Naive thymus-derived CD4-positive, alpha-beta T cell (primary cell): ENCODE measurements at regions not wholly inside any gene's neighbourhood (a gene's known extent, or its start where the extent isn't known, plus 50 kb on each side); places are given as distances from the start of the nearest gene placed in this dataset.

Experiments used
- ATAC-seq: fragments of 150-1000 bp; cut with Tn5 transposase; 2 replicates; pipeline ENCODE4 v1.10.0; 2021; ENCODE audit warnings: mild to moderate bottlenecking, moderate library complexity
- CTCF ChIA-PET: fragments of 350-600 bp; sonication (Branson Sonifier 250); formaldehyde crosslinking; loops from one replicate; lab custom pipeline; 2021; ENCODE audit warnings: antibody characterized with exemption; lab: Charles Lee
- POLR2A ChIA-PET: fragments of 350-600 bp; sonication (Branson Sonifier 250); formaldehyde crosslinking; loops from one replicate; lab custom pipeline; 2021; ENCODE audit warnings: antibody characterized with exemption, inconsistent platforms; lab: Charles Lee
- DNase-seq, 9 donors: peaks; one replicate each; pipeline versions ENCODE4 v3.0.0 to v3.0.0-alpha.2; 2020 to 2022; ENCODE audit warnings: mixed read lengths in 1 of 9
- H3K27ac ChIP-seq: one replicate; pipeline ENCODE4 v1.7.0; 2013; ENCODE audit warnings: mild to moderate bottlenecking, low read depth, low read length, moderate library complexity
- H3K27me3 ChIP-seq, 2 donors: one replicate each; pipeline ENCODE4 v1.7.0; 2013; ENCODE audit warnings: low read length in 2 of 2, mild to moderate bottlenecking in 2 of 2, moderate library complexity in 2 of 2; ENCODE audit not compliant: control insufficient read depth in 2 of 2, insufficient read depth in 2 of 2
- H3K36me3 ChIP-seq, 3 experiments: 1 replicate in 2 of 3; 2 replicates in 1 of 3; pipeline ENCODE4 v1.7.0; 2013; ENCODE audit warnings: low read length in 3 of 3, mild to moderate bottlenecking in 3 of 3, moderate library complexity in 1 of 3; ENCODE audit not compliant: insufficient read depth in 3 of 3, control insufficient read depth in 2 of 3
- H3K4me1 ChIP-seq, 2 donors: one replicate each; pipeline ENCODE4 v1.7.0; 2013; ENCODE audit warnings: low read length in 2 of 2, mild to moderate bottlenecking in 2 of 2, moderate library complexity in 1 of 2; ENCODE audit not compliant: control insufficient read depth in 2 of 2, insufficient read depth in 2 of 2
- H3K4me3 ChIP-seq: 2 replicates; pipeline ENCODE4 v1.7.0; 2013; ENCODE audit warnings: mild to moderate bottlenecking, low read length
- H3K9me3 ChIP-seq, 3 experiments: 1 replicate in 2 of 3; 2 replicates in 1 of 3; pipeline ENCODE4 v1.7.0; 2013; ENCODE audit warnings: low read length in 3 of 3; ENCODE audit not compliant: control insufficient read depth in 2 of 3
- H3K27ac Mint-ChIP-seq, 9 donors: one replicate each; pipeline ENCODE4 v1.8.0; 2020 to 2022; ENCODE audit warnings: mixed read lengths in 9 of 9, mild to moderate bottlenecking in 8 of 9, moderate library complexity in 5 of 9, inconsistent platforms in 2 of 9
- H3K27me3 Mint-ChIP-seq, 5 donors: one replicate each; pipeline ENCODE4 v1.8.0; 2021 to 2022; ENCODE audit warnings: mixed read lengths in 5 of 5, mild to moderate bottlenecking in 1 of 5
- H3K36me3 Mint-ChIP-seq, 5 donors: one replicate each; pipeline ENCODE4 v1.8.0; 2020 to 2022; ENCODE audit warnings: mixed read lengths in 5 of 5, mild to moderate bottlenecking in 3 of 5, inconsistent platforms in 1 of 5
- H3K4me1 Mint-ChIP-seq, 7 donors: one replicate each; pipeline ENCODE4 v1.8.0; 2020 to 2022; ENCODE audit warnings: mixed read lengths in 7 of 7, mild to moderate bottlenecking in 3 of 7, inconsistent platforms in 1 of 7
- H3K4me3 Mint-ChIP-seq, 10 donors: one replicate each; pipeline ENCODE4 v1.8.0; 2020 to 2022; ENCODE audit warnings: mild to moderate bottlenecking in 10 of 10, mixed read lengths in 10 of 10, moderate library complexity in 6 of 10, inconsistent platforms in 2 of 10
- H3K9me3 Mint-ChIP-seq, 11 donors: one replicate each; pipeline ENCODE4 v1.8.0; 2020 to 2022; ENCODE audit warnings: mixed read lengths in 11 of 11, mild to moderate bottlenecking in 4 of 11, inconsistent platforms in 1 of 11, moderate library complexity in 1 of 11
- intact Hi-C, 2 donors: fragments of 100-400 bp; cut with micrococcal nuclease; formaldehyde crosslinking; loops; one replicate each; pipeline ENCODE4 v1.15.1; 2023

GRCh38 chr1:55426156-55426555 lies 211.0 kb upstream of the USP24 start:
- H3K36me3 ChIP-seq: no peaks in the 10 kb centered on the region
- intact Hi-C loops: no loop called here
- ChIA-PET CTCF (interaction anchor here (0.5 kb wide), 1 partner anchor 407 kb away, joined by 3 read pairs; no protein-coding TSS in a partner anchor), POLR2A (no interaction called here)
- Mint-ChIP-seq H3K9me3 (peaks cover 0 to 11% (median 5%) of the 10 kb centered on the region in 11 donors), H3K27ac (no peak overlapping the region), H3K4me3 (no peak overlapping the region), H3K27me3 (peaks cover 7 to 49% (median 35%) of the 10 kb centered on the region in 5 donors), H3K4me1 (no peaks in the 10 kb centered on the region), H3K36me3 (peaks cover 0 to 3% (median 0%) of the 10 kb centered on the region in 5 donors)
- H3K4me3 ChIP-seq: no peak overlapping the region
- H3K9me3 ChIP-seq: peaks cover 0 to 4% (median 0%) of the 10 kb centered on the region in 3 experiments
- H3K4me1 ChIP-seq: no peaks in the 10 kb centered on the region
- H3K27me3 ChIP-seq: no peaks in the 10 kb centered on the region
- ATAC-seq (no peak), DNase-seq (no peak)
- no peak overlapping the region for H3K27ac ChIP-seq

- POLR2A ChIA-PET: no interaction called here
These were observed 210.3 kb upstream of the USP24 start for GRCh38 chr1:55425310-55425930.

DNA sequence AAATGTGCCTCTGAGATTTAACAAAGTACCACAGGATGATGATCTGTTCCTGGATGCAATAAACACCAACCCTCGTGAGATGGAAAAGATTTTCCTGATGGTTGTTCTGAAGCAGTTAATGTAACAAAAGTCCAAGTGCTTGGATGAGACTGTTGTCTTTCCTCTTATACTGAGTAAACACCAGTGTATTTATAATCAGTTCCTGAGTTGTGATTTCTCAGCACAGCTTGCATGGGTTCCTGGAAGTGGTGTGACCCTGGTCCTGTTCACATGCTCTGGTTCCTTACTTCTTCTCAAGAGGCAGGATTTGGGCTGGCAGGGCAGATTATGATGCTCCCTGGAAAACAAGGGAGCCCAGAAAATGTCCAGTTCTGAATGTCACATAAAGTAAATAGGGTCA lies 208.2 kb upstream of the USP24 start:
- Histone ChIP-seq H3K36me3 (no peaks in the 10 kb centered on the region), H3K27ac (no peak overlapping the region), H3K9me3 (peaks cover 0 to 4% (median 0%) of the 10 kb centered on the region in 3 experiments), H3K4me1 (no peaks in the 10 kb centered on the region), H3K4me3 (no peak overlapping the region), H3K27me3 (no peaks in the 10 kb centered on the region)
- peaks cover 7 to 35% (median 22%) of the 10 kb centered on the region in 5 donors for H3K27me3 Mint-ChIP-seq
- H3K36me3 Mint-ChIP-seq: peaks cover 0 to 3% (median 0%) of the 10 kb centered on the region in 5 donors
- CTCF ChIA-PET: no interaction called here
- H3K9me3 Mint-ChIP-seq: peaks cover 0 to 11% (median 5%) of the 10 kb centered on the region in 11 donors
- intact Hi-C loops: no loop called here
- H3K27ac Mint-ChIP-seq: no peak overlapping the region
- POLR2A ChIA-PET: no interaction called here
- no peak overlapping the region for H3K4me3 Mint-ChIP-seq
- no peak for DNase-seq
- no peak for ATAC-seq
- no peaks in the 10 kb centered on the region for H3K4me1 Mint-ChIP-seq

More at GRCh38 chr1:55425310-55425930, 210.3 kb upstream of the USP24 start:
- Mint-ChIP-seq H3K27ac (no peak overlapping the region), H3K27me3 (peaks cover 7 to 48% (median 34%) of the 10 kb centered on the region in 5 donors), H3K4me1 (no peaks in the 10 kb centered on the region), H3K4me3 (no peak overlapping the region), H3K9me3 (peaks cover 0 to 11% (median 5%) of the 10 kb centered on the region in 11 donors), H3K36me3 (peaks cover 0 to 3% (median 0%) of the 10 kb centered on the region in 5 donors)
- intact Hi-C loops: no loop called here
- no peak overlapping the region for H3K4me3 ChIP-seq
- H3K9me3 ChIP-seq: peaks cover 0 to 4% (median 0%) of the 10 kb centered on the region in 3 experiments
- no peaks in the 10 kb centered on the region for H3K36me3 ChIP-seq
- CTCF ChIA-PET: no interaction called here
- H3K27ac ChIP-seq: no peak overlapping the region
- H3K4me1 ChIP-seq: no peaks in the 10 kb centered on the region
- no peaks in the 10 kb centered on the region for H3K27me3 ChIP-seq
- DNase-seq (no peak), ATAC-seq (no peak)

GRCh38 chr1:55420929-55421716 lies 206.0 kb upstream of the USP24 start:
- H3K4me1 ChIP-seq: no peaks in the 10 kb centered on the region
- H3K27ac ChIP-seq: no peak overlapping the region
- no peaks in the 10 kb centered on the region for H3K36me3 ChIP-seq
- Mint-ChIP-seq H3K27ac (no peak overlapping the region), H3K36me3 (peaks cover 0 to 3% (median 0%) of the 10 kb centered on the region in 5 donors), H3K9me3 (peaks cover 0 to 11% (median 5%) of the 10 kb centered on the region in 11 donors), H3K4me1 (no peaks in the 10 kb centered on the region), H3K27me3 (peaks cover 7 to 41% (median 22%) of the 10 kb centered on the region in 5 donors), H3K4me3 (no peak overlapping the region)
- DNase-seq: no peak
- ChIA-PET CTCF (no interaction called here), POLR2A (no interaction called here)
- peaks cover 0 to 4% (median 0%) of the 10 kb centered on the region in 3 experiments for H3K9me3 ChIP-seq
- intact Hi-C loops: no loop called here
- H3K4me3 ChIP-seq: no peak overlapping the region
- ATAC-seq: no peak
- no peaks in the 10 kb centered on the region for H3K27me3 ChIP-seq

GRCh38 chr1:55420026-55420425 lies 204.9 kb upstream of the USP24 start:
- H3K27me3 Mint-ChIP-seq: peaks cover 9 to 48% (median 29%) of the 10 kb centered on the region in 5 donors
- no peak for DNase-seq

DNA sequence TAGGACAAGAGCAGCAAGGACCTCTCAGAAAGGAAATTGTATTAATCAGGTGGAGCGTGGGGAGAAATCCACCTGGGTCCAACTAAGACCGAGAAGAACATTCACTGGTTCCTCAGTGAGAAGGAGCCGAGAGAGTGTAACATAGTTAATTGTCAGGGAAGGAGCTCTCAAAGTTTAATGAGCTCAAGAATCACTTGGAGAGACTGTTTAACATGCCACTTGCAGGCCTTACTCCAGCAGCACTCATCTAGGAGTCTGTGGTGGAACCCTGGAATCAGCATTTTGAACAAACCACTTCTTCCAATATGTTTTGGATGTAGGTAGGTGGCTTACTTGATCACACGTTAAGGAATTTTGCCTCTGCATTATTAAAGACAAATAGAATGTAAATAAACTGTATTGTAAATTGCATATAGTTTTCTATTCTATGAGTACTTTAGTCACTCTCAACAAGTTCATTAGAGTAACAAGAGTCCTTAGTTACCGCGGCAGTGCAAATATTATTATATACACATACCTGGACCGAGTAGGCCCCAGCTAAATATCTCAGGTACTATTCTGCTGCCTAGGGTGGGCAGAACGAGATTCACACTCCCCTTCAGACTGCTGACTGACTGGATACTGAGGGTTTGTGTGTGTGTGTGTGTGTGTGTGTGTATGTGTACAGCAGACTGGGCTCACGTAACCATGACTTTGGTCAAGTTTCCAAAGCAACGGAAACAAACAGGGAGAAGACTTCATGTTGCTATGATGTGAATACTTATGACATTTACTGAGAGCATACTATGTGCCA lies 203.2 kb upstream of the USP24 start:
- POLR2A ChIA-PET: no interaction called here
- no peaks in the 10 kb centered on the region for H3K27me3 ChIP-seq
- intact Hi-C loops: no loop called here
- Mint-ChIP-seq H3K27me3 (peaks cover 4 to 41% (median 24%) of the 10 kb centered on the region in 5 donors), H3K9me3 (peaks cover 0 to 11% (median 5%) of the 10 kb centered on the region in 11 donors), H3K27ac (no peak overlapping the region), H3K4me1 (no peaks in the 10 kb centered on the region), H3K36me3 (peaks cover 0 to 3% (median 0%) of the 10 kb centered on the region in 5 donors), H3K4me3 (no peak overlapping the region)
- H3K27ac ChIP-seq: no peak overlapping the region
- H3K36me3 ChIP-seq: no peaks in the 10 kb centered on the region
- DNase-seq: no peak
- H3K4me1 ChIP-seq: no peaks in the 10 kb centered on the region
- H3K4me3 ChIP-seq: no peak overlapping the region
- ATAC-seq: no peak
- CTCF ChIA-PET: no interaction called here
- H3K9me3 ChIP-seq: peaks cover 0 to 4% (median 0%) of the 10 kb centered on the region in 3 experiments

More at GRCh38 chr1:55420026-55420425, 204.9 kb upstream of the USP24 start:
- Mint-ChIP-seq H3K4me3 (no peak overlapping the region), H3K36me3 (peaks cover 0 to 3% (median 0%) of the 10 kb centered on the region in 5 donors), H3K27ac (no peak overlapping the region), H3K4me1 (no peaks in the 10 kb centered on the region), H3K9me3 (peaks cover 0 to 11% (median 5%) of the 10 kb centered on the region in 11 donors)
- H3K4me3 ChIP-seq: no peak overlapping the region
- no peak for ATAC-seq
- H3K27me3 ChIP-seq: no peaks in the 10 kb centered on the region
- peaks cover 0 to 4% (median 0%) of the 10 kb centered on the region in 3 experiments for H3K9me3 ChIP-seq
- no peak overlapping the region for H3K27ac ChIP-seq
- no peaks in the 10 kb centered on the region for H3K4me1 ChIP-seq
- CTCF ChIA-PET: no interaction called here
- intact Hi-C loops: no loop called here
- POLR2A ChIA-PET: no interaction called here
- H3K36me3 ChIP-seq: no peaks in the 10 kb centered on the region
